B cell (primary cell): ENCODE measurements at regions not wholly inside any gene's neighbourhood (a gene's known extent, or its start where the extent isn't known, plus 50 kb on each side); places are given as distances from the start of the nearest gene placed in this dataset.

Experiments
- EZH2 ChIP-seq: IDR thresholded peaks from 2 replicates; pipeline ENCODE4 v1.6.1; 2012; ENCODE audit warnings: borderline replicate concordance, low read depth, mild to moderate bottlenecking, moderate library complexity, low read length; ENCODE audit not compliant: insufficient read depth, poor library complexity, severe bottlenecking
- TF ChIP-seq, protein P1 (sequence below): fragments of 200-600 bp; IDR thresholded peaks from one replicate; pipeline ENCODE4 v1.8.0; 2022; ENCODE audit warnings: antibody characterized with exemption, mild to moderate bottlenecking

GRCh38 chrX:20393944-20394343 lies 127.2 kb upstream of the RPS6KA3 start:
- TF ChIP-seq, protein P1, sequence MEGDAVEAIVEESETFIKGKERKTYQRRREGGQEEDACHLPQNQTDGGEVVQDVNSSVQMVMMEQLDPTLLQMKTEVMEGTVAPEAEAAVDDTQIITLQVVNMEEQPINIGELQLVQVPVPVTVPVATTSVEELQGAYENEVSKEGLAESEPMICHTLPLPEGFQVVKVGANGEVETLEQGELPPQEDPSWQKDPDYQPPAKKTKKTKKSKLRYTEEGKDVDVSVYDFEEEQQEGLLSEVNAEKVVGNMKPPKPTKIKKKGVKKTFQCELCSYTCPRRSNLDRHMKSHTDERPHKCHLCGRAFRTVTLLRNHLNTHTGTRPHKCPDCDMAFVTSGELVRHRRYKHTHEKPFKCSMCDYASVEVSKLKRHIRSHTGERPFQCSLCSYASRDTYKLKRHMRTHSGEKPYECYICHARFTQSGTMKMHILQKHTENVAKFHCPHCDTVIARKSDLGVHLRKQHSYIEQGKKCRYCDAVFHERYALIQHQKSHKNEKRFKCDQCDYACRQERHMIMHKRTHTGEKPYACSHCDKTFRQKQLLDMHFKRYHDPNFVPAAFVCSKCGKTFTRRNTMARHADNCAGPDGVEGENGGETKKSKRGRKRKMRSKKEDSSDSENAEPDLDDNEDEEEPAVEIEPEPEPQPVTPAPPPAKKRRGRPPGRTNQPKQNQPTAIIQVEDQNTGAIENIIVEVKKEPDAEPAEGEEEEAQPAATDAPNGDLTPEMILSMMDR = no peak
- no peak for TF ChIP-seq EZH2
